GM18909 (cell line): ENCODE measurements at regions not wholly inside any gene's neighbourhood (a gene's known extent, or its start where the extent isn't known, plus 50 kb on each side); places are given as distances from the start of the nearest gene placed in this dataset.

Experiments used
- ATAC-seq: cut with Tn5 transposase; IDR thresholded peaks from one replicate; pipeline ENCODE4 v1.9.1; 2021; ENCODE audit warnings: mild to moderate bottlenecking; ENCODE audit not compliant: unreplicated experiment, poor library complexity

- no peak for ATAC-seq
Observed at GRCh38 chr6:134117409-134117808, 65.0 kb upstream of the SLC2A12 start.

DNA sequence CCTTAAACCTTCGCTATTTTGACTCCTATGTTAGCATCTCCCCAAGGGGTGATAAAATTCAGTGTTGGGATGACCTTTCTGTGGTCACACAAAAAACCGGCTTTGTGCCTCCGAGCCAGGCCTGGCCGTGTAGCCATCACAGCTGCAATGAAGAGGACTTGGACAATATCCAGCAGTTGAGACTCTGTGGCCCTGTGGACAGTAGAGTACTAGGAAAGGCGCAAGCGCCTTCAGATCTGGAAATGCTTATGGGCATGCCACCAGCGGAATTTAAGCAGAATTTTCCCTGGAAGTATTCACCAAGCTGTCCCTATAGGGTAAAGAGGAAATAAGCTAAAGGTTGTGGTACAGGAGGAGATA, 63.3 kb upstream of the SLC2A12 start:
- ATAC-seq = no peak

DNA sequence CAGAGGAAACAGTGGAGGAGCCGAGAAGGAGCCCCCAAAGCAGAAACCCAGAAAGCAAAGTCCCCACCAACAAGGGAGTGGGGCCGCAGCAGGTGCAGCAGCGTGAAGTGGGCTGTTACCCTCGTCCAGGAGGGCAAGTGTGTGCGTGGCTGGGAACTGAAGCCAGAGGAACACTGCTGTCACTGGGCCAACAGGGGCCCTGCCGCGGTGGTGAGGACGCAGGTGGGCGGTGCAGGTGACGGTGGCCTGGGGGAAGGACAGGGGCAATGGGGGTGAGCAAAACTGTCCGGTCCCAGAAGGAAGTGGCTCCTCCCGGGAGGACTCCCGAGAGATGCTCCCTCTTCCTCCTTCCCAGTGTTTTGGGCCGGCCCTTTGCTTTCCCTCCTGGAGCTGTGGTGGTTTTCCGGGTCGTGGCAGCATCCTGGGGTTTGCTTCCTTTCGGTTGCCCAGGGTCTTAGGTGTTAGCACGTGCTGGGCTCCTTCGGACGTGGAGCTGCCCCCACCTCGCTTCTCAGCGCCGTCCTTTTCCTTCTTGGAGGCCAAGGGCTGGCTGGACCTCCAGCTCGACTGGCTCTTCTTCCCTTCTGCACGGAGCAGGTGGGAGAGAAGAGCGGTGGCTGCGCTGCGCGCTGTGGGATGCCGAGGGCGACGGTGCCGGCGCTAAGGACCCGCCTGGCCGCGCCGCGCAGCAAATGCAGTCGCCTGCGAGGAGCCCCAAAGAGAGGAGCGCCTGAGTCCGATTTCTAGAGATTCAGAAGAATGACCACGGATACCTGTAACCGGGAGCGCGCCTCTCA, 62.7 kb upstream of the SLC2A12 start:
- no peak for ATAC-seq

- no peak for ATAC-seq
Observed at GRCh38 chr6:134114489-134114888, 62.1 kb upstream of the SLC2A12 start.

DNA sequence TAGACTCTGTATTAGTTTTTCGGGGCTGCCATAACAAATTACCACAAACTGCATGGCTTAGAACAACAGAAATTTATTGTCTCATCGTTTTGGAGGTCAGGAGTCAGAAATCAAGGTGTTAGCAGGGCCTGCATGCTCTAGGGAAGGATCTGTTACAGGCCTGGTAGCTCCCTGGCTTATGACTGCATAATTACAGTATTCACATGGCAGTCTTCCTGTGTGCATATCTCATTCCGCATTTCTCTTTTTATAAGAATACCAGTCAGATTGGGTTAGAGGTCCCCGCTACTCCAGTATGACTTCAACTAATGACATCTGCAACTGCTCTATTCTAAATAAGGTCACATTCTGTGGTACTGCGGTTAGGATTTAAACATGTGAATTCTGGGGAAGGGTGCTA, 59.3 kb upstream of the SLC2A12 start:
- ATAC-seq = no peak

DNA sequence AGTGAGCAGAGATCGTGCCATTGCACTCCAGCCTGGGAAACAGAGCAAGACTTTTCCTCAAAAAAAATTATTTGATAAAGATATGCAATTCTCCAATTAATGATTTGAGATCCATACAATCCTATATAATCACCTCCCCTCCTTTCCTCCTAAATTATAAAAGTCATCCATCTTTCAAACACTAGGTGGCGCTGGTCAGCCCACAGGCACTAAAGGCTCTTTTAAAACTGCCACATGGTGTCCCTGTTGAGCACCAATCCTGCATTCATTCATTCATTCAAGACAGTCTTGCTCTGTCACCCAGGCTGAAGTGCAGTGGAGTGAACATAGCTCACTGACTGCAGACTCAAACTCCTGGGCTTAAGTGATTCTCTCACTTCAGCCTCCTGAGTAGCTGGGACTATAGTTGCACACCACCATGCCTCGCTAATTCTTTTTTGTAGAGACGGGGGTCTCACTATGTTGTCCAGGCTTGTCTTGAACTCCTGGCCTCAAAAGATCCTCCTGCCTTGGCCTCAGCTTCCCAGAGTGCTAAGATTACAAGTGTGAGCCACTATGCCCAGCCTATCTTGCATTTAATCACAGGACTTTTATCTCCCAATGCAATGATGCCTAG, 58.7 kb upstream of the SLC2A12 start:
- ATAC-seq = peak; percentile 68

DNA sequence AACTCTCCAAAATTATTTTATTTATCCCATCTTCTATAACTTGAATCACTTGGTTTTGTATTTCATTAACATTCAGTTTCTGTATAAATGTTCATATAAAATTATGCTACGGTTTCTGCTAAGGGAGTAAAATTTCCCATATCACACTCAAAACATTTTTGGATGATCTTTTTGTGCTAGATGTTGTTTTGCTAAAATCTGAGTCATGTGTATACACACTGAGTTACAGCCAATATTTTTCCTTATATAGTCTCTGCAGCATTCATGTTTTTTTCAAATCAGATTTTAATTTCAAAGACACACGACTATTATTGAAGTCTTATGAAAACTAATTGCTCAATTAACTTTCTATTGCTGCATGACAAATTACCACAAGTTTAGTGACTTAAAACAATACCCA, 54.3 kb upstream of the SLC2A12 start:
- no peak for ATAC-seq

DNA sequence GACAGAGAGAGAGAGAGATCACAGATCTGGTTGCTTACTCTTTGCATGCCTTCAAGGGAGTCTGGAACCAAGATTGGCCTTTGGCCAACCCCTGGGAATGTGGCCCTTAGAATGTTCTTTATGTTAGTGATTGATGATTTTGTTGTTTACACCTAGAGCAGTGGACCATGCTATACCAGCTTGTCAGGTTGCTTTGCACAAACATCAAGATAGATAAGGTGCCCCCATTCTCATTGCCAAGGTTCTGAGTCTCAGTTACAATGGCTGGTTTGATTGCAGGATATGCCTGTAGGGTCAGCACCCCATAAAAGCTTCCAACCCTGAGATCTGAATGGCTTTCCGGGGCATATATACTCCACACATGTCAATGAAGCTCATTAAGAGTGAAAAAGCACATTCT, 53.5 kb upstream of the SLC2A12 start:
- ATAC-seq = no peak

GRCh38 chr6:134103006-134103405, 50.6 kb upstream of the SLC2A12 start:
- no peak for ATAC-seq
